Endothelial cell of umbilical vein (primary cell): ENCODE measurements at regions not wholly inside any gene's neighbourhood (a gene's known extent, or its start where the extent isn't known, plus 50 kb on each side); places are given as distances from the start of the nearest gene placed in this dataset.

Experiments used
- BruUV-seq: library from RNA; stranded (reverse); fragments of 400-500 nt; replicated peaks from 2 replicates; lab custom pipeline; 2021; lab: Mats Ljungman, UMichigan
- CTCF ChIA-PET: fragments of 300-600, 350-600 bp; sonication (Branson Sonifier 250); formaldehyde crosslinking; loops from one replicate; lab custom pipeline; 2021; ENCODE audit warnings: antibody characterized with exemption, inconsistent platforms; lab: Charles Lee
- POLR2A ChIA-PET: fragments of 300-600, 350-600 bp; sonication (Branson Sonifier 250); formaldehyde crosslinking; loops from one replicate; lab custom pipeline; 2021; ENCODE audit warnings: antibody characterized with exemption, inconsistent platforms; lab: Charles Lee
- DNase-seq: peaks from one replicate; pipeline ENCODE4 v3.0.0-alpha.2; 2011; ENCODE audit warnings: low read depth, low spot score
- FAIRE-seq: peaks from 2 replicates; lab custom pipeline; 2011; peaks lifted over from hg19 to GRCh38; lab: Jason Lieb, UNC
- H2AFZ ChIP-seq: 2 replicates; pipeline ENCODE4 v1.6.0; 2012; ENCODE audit warnings: low read depth, low read length, control low read depth, inconsistent platforms
- H3K27ac ChIP-seq: 2 replicates; pipeline ENCODE4 v1.5.1; 2011; ENCODE audit warnings: low read depth, mild to moderate bottlenecking, control low read depth, low read length, moderate library complexity; ENCODE audit not compliant: insufficient read depth
- H3K27me3 ChIP-seq, 2 experiments: 2 replicates each; pipeline versions ENCODE4 v1.6.0 to v1.6.1; 2011; ENCODE audit warnings: low read length in 2 of 2, mixed read lengths in 1 of 2; ENCODE audit not compliant: control insufficient read depth in 2 of 2, insufficient read depth in 2 of 2
- H3K36me3 ChIP-seq, 2 experiments: 2 replicates in 1 of 2; 3 replicates in 1 of 2; pipeline ENCODE4 v1.5.1; 2011; ENCODE audit warnings: low read length in 2 of 2, mild to moderate bottlenecking in 1 of 2, moderate library complexity in 1 of 2; ENCODE audit not compliant: control insufficient read depth in 2 of 2, insufficient read depth in 2 of 2; ENCODE audit errors: extremely low read depth in 1 of 2
- H3K4me1 ChIP-seq: 3 replicates; pipeline ENCODE4 v1.5.1; 2011; ENCODE audit warnings: mild to moderate bottlenecking, low read length; ENCODE audit not compliant: control insufficient read depth, insufficient read depth; ENCODE audit errors: extremely low read depth
- H3K4me2 ChIP-seq: 2 replicates; pipeline ENCODE4 v1.6.1; 2011; ENCODE audit warnings: low read length, control low read depth, mixed read lengths; ENCODE audit not compliant: insufficient read depth
- H3K4me3 ChIP-seq, 3 experiments: fragments of 200-600 bp in 1 of 3; sonication (generic), shearing (Covaris generic) in 1 of 3; replicated peaks in 1 of 3; 2 replicates each; pipeline ENCODE4 v1.5.1; 2011 to 2016; ENCODE audit warnings: control low read depth in 3 of 3, low read length in 3 of 3, mild to moderate bottlenecking in 2 of 3, inconsistent platforms in 1 of 3, low read depth in 1 of 3, moderate library complexity in 1 of 3; ENCODE audit not compliant: insufficient read depth in 1 of 3
- H3K79me2 ChIP-seq: 2 replicates; pipeline ENCODE4 v1.6.0; 2012; ENCODE audit warnings: low read length, inconsistent platforms; ENCODE audit not compliant: control insufficient read depth, insufficient read depth
- H3K9ac ChIP-seq: replicated peaks from 2 replicates; pipeline ENCODE3; 2011; ENCODE audit warnings: low read length, control low read depth; ENCODE audit not compliant: insufficient read depth; ENCODE audit errors: extremely low read depth
- H3K9me1 ChIP-seq: replicated peaks from 3 replicates; pipeline ENCODE4 v1.6.0; 2011; ENCODE audit warnings: mild to moderate bottlenecking, low read length; ENCODE audit not compliant: control insufficient read depth, insufficient read depth; ENCODE audit errors: extremely low read depth
- H3K9me3 ChIP-seq: replicated peaks from 2 replicates; pipeline ENCODE4 v1.5.1; 2012; ENCODE audit warnings: low read length, inconsistent platforms; ENCODE audit not compliant: control insufficient read depth, insufficient read depth
- H4K20me1 ChIP-seq: replicated peaks from 2 replicates; pipeline ENCODE3; 2011; ENCODE audit warnings: mild to moderate bottlenecking, low read length; ENCODE audit not compliant: control insufficient read depth, insufficient read depth; ENCODE audit errors: extremely low read depth
- EZH2 ChIP-seq: IDR thresholded peaks from 2 replicates; pipeline ENCODE4 v1.6.1; 2012; ENCODE audit warnings: borderline replicate concordance, low read depth, mild to moderate bottlenecking, moderate library complexity, low read length, inconsistent platforms; ENCODE audit not compliant: severe bottlenecking
- FOS ChIP-seq: IDR thresholded peaks from 2 replicates; pipeline ENCODE4 v1.6.1; 2011; ENCODE audit warnings: mild to moderate bottlenecking, low read length, moderate library complexity, borderline replicate concordance; ENCODE audit not compliant: insufficient read depth
- GATA2 ChIP-seq: IDR thresholded peaks from 2 replicates; pipeline ENCODE4 v1.7.0; 2011; ENCODE audit warnings: low read depth, mild to moderate bottlenecking, moderate library complexity, mixed read lengths, low read length; ENCODE audit not compliant: insufficient read length, insufficient read depth
- JUN ChIP-seq: IDR thresholded peaks from 2 replicates; pipeline ENCODE4 v1.6.1; 2011; ENCODE audit warnings: borderline replicate concordance, low read depth; ENCODE audit not compliant: insufficient read length, insufficient read depth
- MYC ChIP-seq: IDR thresholded peaks from one replicate; pipeline ENCODE4 v1.6.1; 2011; ENCODE audit warnings: mild to moderate bottlenecking, low read depth, low read length
- POLR2A ChIP-seq: IDR thresholded peaks from 2 replicates; pipeline ENCODE4 v1.6.1; 2012; ENCODE audit warnings: low read depth, mild to moderate bottlenecking, control low read depth, low read length
- POLR2AphosphoS5 ChIP-seq: IDR thresholded peaks from 2 replicates; pipeline ENCODE4 v1.6.1; 2012; ENCODE audit warnings: low read depth, mild to moderate bottlenecking, control low read depth, low read length, moderate library complexity; ENCODE audit not compliant: insufficient read depth
- dilution Hi-C: fragments of 300-500 bp; cut with MboI; formaldehyde crosslinking; loops from one replicate; pipeline ENCODE4 v1.15.0; 2019; ENCODE audit warnings: low sequenced_read_pairs; ENCODE audit not compliant: extremely low pct_ligation_motif_present
- intact Hi-C: fragments of 100-400 bp; cut with micrococcal nuclease; formaldehyde crosslinking; loops from one replicate; pipeline ENCODE4 v1.10.0; 2022
- TF ChIP-seq, protein P1 (sequence below), 2 donors: IDR thresholded peaks; 1 replicate in 1 of 2; 2 replicates in 1 of 2; pipeline ENCODE4 v1.5.1; 2011; ENCODE audit warnings: low read length in 2 of 2, mild to moderate bottlenecking in 2 of 2, moderate library complexity in 2 of 2, control low read depth in 1 of 2, inconsistent platforms in 1 of 2, low read depth in 1 of 2; ENCODE audit not compliant: insufficient read depth in 1 of 2; ENCODE audit errors: extremely low read depth in 1 of 2
- TF ChIP-seq, protein P2 (sequence below): IDR thresholded peaks from 2 replicates; pipeline ENCODE4 v1.6.1; 2011; ENCODE audit not compliant: insufficient read depth, insufficient read length

DNA sequence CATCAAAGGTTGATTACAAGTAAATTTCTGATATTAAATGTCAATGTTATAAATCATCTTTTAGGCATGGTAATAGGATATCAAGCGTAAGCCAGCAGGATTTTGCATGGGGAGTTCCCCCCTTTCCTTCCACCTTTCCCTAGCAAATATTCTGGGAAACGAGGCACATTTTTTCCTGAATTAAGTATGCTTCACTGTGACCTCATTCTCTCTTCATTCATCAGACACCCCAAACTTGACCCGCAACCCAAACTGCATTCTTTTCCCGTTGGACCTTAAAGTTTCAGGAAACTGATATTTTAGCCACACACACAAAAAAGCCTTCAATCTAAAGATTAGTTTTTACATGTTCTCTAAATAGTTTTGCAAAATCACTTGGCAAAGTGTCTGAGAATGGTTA is 214.5 kb upstream of the CTAGE1 start:
- H3K27me3 ChIP-seq, result no peaks in the 10 kb centered on the region
- no peaks in the 10 kb centered on the region for H3K9me1 ChIP-seq
- no peak for TF ChIP-seq FOS
- TF ChIP-seq, protein P1, sequence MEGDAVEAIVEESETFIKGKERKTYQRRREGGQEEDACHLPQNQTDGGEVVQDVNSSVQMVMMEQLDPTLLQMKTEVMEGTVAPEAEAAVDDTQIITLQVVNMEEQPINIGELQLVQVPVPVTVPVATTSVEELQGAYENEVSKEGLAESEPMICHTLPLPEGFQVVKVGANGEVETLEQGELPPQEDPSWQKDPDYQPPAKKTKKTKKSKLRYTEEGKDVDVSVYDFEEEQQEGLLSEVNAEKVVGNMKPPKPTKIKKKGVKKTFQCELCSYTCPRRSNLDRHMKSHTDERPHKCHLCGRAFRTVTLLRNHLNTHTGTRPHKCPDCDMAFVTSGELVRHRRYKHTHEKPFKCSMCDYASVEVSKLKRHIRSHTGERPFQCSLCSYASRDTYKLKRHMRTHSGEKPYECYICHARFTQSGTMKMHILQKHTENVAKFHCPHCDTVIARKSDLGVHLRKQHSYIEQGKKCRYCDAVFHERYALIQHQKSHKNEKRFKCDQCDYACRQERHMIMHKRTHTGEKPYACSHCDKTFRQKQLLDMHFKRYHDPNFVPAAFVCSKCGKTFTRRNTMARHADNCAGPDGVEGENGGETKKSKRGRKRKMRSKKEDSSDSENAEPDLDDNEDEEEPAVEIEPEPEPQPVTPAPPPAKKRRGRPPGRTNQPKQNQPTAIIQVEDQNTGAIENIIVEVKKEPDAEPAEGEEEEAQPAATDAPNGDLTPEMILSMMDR (IDR thresholded peaks at IDR 0.05; ENCODE audit: extremely low read depth in 1 of 2, insufficient read depth in 1 of 2, low read depth in 1 of 2, low read length in 2 of 2), result no peak
- TF ChIP-seq EZH2, result no peak
- TF ChIP-seq JUN, result no peak
- TF ChIP-seq POLR2A, result no peak
- no peak for TF ChIP-seq GATA2
- TF ChIP-seq POLR2AphosphoS5, result no peak
- TF ChIP-seq MYC, result no peak
- TF ChIP-seq, protein P2, sequence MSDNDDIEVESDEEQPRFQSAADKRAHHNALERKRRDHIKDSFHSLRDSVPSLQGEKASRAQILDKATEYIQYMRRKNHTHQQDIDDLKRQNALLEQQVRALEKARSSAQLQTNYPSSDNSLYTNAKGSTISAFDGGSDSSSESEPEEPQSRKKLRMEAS, result no peak
- no peak overlapping the region for H3K9ac ChIP-seq
- DNase-seq (no peak), FAIRE-seq (no peak)
- H3K27ac ChIP-seq, result no peak overlapping the region
- BruUV-seq, result no TSS peak
- no peak overlapping the region for H3K4me2 ChIP-seq
- no peaks in the 10 kb centered on the region for H3K36me3 ChIP-seq
- no peaks in the 10 kb centered on the region for H3K4me1 ChIP-seq
- H3K79me2 ChIP-seq, result no peaks in the 10 kb centered on the region
- no peaks in the 10 kb centered on the region for H4K20me1 ChIP-seq
- CTCF ChIA-PET, result no interaction called here
- no peaks in the 10 kb centered on the region for H3K9me3 ChIP-seq
- POLR2A ChIA-PET, result no interaction called here
- dilution Hi-C loops, result no loop called here
- intact Hi-C loops, result no loop called here
- H3K4me3 ChIP-seq, result no peak overlapping the region
- no peak overlapping the region for H2AFZ ChIP-seq
